GM04503 (cell line): ENCODE measurements at regions not wholly inside any gene's neighbourhood (a gene's known extent, or its start where the extent isn't known, plus 50 kb on each side); places are given as distances from the start of the nearest gene placed in this dataset.

Experiments
- DNase-seq: peaks from one replicate; pipeline ENCODE4 v3.0.0-alpha.2; 2012; ENCODE audit warnings: low read depth

DNA sequence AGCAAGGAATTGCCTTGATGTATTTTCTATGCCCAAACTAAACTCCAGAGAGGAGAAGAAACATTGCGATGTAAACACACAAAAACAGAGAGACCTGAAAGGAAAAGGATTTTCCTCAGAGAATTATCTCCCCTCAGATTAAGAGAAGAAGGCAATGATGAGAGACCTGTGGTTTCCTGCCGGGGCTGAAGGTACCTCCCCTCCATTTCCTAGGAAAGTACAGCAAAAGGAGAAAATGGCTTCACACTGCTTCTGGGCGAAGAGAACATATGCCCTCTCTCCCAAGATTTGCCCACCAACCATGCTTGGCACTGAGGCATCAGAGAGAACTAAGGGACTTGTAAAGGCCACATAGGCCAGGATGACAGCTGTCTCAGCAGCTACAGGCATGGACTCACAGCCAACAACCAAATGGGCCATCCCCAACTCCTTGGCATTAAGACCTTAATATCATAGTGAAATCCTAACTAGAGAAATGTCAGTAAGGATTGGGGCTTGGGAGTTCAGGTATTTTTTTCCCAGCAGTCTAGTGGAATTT, 523.0 kb downstream of the PTPRC start:
- no peak for DNase-seq

DNA sequence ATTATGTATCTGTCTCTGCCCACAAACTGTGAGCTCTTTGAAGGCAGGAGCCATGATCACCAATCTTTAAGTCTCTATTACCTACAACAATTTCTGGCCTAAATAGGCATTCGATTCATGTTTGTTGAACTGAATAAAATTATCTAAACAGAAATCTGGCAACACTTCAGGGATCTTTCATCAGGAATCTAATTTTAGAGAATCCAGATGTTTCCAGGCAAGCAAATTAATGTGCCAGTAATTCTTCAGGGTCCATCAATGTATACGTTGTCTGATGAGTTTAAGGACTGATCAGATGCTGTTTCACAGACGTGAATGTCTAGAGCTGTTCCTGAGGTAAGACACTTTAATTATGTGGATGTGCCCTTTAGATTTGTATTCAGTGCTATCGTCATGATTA, 524.4 kb downstream of the PTPRC start:
- no peak for DNase-seq

DNA sequence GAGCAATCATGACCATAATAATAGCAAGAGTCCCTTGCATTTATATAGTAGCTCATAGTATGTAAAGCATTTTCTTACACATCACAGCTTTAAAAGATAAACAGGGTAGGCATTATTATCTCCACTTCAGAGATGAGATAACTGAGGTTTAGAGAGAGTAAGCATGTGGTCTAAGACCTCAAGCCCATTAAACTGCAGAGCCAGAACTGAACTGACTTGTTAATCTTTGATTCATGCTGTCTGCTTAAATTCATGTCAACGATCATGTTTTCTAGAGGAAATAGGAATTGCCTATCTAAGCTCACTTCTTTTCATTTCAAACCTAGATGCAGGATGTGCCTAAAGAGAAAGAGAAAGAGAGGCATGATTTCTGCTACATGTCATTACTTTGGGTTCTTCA, 524.8 kb downstream of the PTPRC start:
- no peak for DNase-seq

GRCh38 chr1:199167460-199167859, 528.6 kb downstream of the PTPRC start:
- DNase-seq, result no peak

GRCh38 chr1:199168888-199169585, 530.2 kb downstream of the PTPRC start:
- DNase-seq, result no peak

- no peak for DNase-seq
Measured at GRCh38 chr1:199170711-199171110, 531.9 kb downstream of the PTPRC start.

GRCh38 chr1:199172171-199173124, 533.6 kb downstream of the PTPRC start:
- no peak for DNase-seq

DNA sequence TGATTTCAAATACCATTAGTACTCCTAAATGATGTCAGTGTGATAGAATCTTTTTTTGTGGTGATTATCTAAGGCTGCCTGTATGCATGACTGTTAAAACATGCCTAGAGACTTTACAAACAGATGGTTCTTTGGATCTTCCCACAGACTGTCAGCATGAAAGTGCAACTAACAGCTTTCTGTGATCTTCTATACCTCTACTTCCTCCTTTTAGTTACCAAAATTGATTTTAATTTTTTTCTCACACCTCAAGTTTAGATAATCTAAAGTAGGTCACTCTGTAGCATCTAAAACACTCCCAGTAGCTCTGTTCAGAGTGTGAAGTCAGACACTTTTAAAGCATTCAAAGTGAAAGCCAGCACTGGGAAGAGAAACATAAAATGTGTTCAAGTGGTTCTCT, 534.5 kb downstream of the PTPRC start:
- no peak for DNase-seq

GRCh38 chr1:199174336-199174735, 535.5 kb downstream of the PTPRC start:
- no peak for DNase-seq

- no peak for DNase-seq
Measured at GRCh38 chr1:199176713-199177112, 537.9 kb downstream of the PTPRC start.

DNA sequence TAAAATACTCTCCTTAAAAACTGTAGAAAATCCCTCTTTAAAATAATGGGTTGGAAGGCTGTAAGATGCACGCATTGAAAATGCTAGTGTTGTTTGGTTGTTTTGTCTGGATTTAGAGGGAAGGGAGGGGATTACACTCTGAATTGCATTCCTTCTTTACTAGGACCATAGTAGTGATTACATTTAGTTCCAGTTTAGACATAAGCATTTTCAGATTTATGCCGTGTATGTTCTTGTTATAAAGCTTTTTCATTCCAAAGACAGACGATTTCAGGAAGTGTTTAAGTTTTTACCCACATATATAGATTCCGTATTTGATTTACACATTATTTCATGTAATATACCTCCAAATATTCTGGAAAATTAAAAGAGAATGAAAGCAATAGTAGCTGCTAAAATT, 538.4 kb downstream of the PTPRC start:
- no peak for DNase-seq

DNA sequence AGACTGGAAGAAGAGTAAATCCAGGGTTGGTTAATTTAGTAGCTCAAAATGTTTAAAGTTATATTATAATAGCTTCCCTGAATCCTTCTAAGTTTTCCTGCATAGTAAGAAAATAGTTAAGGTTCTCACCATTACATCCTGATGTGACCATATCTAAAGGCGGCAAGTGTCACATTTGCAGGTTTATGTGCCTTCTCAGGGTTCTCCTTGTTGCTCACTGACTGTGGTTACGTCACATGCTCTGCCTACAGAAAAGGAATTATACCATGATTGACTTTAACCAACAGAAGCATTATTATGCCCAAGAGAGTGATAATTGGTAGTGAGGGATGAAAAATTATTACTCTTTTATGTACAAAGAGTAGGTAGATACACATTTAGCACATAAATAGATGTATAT, 539.8 kb downstream of the PTPRC start:
- no peak for DNase-seq

DNA sequence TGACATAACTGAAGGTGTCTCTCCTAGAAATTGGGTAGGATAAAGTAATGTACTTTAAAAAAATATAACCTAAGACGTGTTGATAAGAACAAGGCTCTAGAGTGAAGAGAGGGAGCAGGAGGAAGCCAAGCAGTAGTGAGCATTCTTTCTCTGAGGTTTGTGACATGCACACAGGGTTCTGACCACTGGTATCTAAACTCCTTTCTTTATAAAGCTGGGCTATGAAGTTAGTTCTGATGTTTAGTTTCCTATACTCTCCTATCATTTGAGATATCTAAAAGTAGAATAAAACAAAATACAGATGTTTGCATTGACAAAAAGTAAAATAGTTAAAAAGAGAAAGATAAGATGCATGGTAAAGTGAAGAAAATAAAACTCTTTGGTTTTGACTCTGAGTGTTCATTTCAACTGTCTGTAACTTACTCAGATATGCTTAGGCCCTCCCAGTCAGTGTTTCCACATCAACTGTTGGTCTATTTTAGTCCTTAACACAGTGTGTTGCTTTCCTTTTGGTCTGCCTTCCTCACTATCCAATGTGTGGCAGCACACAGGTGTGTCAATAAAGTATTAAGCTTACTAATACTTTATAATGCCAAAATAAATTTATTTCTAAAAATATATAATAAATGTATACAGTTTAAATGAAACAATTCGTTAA, 543.5 kb downstream of the PTPRC start:
- no peak for DNase-seq

DNA sequence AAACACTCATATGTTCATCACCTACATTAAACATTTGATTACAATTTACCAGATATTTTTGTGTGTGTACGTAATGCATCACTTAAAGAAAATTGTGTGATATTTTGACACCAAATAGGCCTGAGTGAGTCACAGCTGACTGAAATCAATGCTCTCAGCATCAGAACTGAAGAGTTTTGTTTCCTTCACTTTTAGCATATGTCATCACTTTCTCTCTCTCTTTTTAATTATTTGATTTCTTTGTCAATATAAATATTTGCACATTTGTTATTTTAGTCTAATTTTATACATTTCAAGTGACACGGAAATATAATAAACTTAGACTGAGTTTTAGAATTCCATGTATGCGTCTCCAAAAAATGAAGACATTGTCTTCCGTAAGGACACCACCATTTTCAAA, 545.3 kb downstream of the PTPRC start:
- DNase-seq, result no peak

GRCh38 chr1:199194862-199195261, 556.0 kb downstream of the PTPRC start:
- DNase-seq, result no peak

DNA sequence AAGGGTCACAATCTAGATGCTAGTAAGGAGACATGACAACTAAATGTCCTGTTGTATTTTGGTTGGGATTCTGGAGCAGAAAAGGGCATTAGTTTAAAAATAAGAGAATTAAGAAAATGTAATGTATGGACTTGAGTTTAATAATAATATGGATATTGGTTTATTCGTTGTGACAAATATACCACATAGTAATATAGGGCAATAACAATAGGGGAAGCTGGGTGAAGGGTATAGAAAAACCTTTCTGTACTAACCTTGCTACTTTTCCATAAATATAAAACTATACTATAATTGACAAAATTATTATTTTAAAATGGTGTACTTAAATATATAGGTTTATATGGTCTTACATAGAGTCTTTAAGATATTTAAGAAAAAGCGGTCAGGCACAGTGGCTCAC, 558.9 kb downstream of the PTPRC start:
- no peak for DNase-seq

DNA sequence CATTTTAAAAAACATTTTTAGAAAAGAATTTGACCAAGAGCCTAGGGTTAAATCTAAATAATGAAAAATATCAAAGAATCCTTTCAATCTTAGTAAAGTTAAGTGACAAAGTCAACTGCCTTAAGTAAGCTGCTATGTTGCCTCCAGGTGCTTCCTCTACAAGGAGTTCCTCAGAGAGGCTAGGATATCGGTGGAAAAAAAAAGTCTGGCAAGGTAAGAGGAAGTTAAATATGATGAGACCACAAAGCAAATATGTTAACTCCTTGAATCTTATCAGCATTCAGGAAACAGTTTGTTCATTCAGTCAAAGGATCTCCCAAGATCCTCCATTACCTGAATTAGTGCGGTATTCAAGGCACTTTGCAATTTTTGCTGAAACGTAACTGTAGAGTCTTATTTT, 563.5 kb downstream of the PTPRC start:
- DNase-seq, result no peak

DNA sequence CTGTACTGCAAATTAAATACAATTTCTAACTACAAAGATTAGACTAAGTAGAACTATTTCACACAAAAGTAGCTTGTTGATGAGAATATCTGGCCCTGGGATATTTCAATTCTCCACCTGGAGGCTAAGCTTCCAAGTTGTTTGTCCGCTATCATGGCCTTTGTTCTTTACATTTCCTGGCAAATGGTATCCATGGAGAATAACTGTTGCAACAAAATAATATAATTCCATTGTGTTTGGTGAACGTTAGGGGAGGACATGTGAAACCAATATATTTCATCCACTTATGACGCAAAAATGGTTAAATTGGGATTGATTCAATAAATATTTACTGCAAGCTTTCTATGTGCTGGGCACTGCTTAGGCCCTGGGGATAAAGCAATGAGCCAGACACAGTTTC, 565.4 kb downstream of the PTPRC start:
- DNase-seq, result no peak

GRCh38 chr1:199205740-199206441, 567.1 kb downstream of the PTPRC start:
- DNase-seq, result no peak

GRCh38 chr1:199208847-199209246, 570.0 kb downstream of the PTPRC start:
- no peak for DNase-seq

DNA sequence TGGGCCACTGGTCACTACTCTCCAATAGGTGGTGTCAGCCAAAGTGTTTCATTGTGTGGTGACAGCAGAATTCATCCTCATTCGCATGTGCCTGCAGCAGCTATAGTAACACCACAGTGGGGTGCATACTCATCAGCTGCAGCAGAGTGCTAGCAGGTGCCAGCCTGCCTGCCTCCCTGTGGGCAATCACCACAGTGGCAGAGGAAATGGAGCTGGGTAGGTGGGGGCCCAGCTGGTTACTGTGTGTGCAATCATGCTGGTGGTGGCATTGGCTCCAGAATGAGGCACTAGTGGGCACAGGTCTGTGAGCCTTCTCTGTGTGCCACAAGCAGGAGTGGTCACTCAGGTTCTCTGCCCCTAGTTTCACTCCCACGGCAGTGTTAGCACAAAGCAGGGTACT, 579.2 kb downstream of the PTPRC start:
- DNase-seq, result no peak

DNA sequence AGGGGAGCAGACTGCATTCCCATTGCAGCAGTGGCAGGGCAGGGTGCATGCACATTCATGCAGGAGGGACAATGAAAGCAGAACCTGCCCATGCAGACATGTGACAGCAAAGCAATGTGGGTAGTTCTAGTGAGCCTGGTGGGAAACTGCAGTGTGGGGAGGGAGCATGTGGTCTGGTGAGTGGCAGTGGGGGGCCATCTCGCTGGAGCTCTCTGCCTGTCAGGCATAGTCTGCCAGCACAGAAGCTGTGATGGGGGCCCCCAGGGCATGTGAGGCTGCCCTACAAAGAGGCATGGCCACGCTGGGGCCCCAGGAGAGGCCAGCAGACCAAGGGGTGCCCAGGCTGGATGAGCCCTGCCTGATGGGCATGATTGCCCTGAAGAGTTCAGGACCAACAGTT, 579.7 kb downstream of the PTPRC start:
- DNase-seq, result no peak
